GM18511 (cell line): ENCODE measurements at regions not wholly inside any gene's neighbourhood (a gene's known extent, or its start where the extent isn't known, plus 50 kb on each side); places are given as distances from the start of the nearest gene placed in this dataset.

Source experiments
- ATAC-seq: cut with Tn5 transposase; IDR thresholded peaks from one replicate; pipeline ENCODE4 v1.9.1; 2021; ENCODE audit warnings: mild to moderate bottlenecking, moderate library complexity; ENCODE audit not compliant: unreplicated experiment

GRCh38 chr18:40926679-40927078, 1028.4 kb upstream of the PIK3C3 start:
- ATAC-seq: no peak

GRCh38 chr18:40925071-40925541, 1029.9 kb upstream of the PIK3C3 start:
- ATAC-seq: no peak

GRCh38 chr18:40921845-40922629, 1033.0 kb upstream of the PIK3C3 start:
- ATAC-seq: no peak

- ATAC-seq: no peak
Observed at GRCh38 chr18:40917056-40917455, 1038.0 kb upstream of the PIK3C3 start.

- ATAC-seq: no peak
Observed at GRCh38 chr18:40915724-40916123, 1039.3 kb upstream of the PIK3C3 start.

GRCh38 chr18:40911582-40912254, 1043.3 kb upstream of the PIK3C3 start:
- ATAC-seq: no peak

- ATAC-seq: no peak
Observed at GRCh38 chr18:40911041-40911440, 1044.0 kb upstream of the PIK3C3 start.

GRCh38 chr18:40907842-40908241, 1047.2 kb upstream of the PIK3C3 start:
- ATAC-seq: no peak

- ATAC-seq: no peak
Observed at GRCh38 chr18:40904295-40904694, 1050.7 kb upstream of the PIK3C3 start.

- no peak for ATAC-seq
Observed at GRCh38 chr18:40902436-40902835, 1052.6 kb upstream of the PIK3C3 start.

GRCh38 chr18:40897884-40898283, 1057.2 kb upstream of the PIK3C3 start:
- ATAC-seq: no peak

- no peak for ATAC-seq
Observed at GRCh38 chr18:40883271-40883670, 1071.8 kb upstream of the PIK3C3 start.

- ATAC-seq: no peak
Observed at GRCh38 chr18:40882468-40882867, 1072.6 kb upstream of the PIK3C3 start.

- ATAC-seq: no peak
Observed at GRCh38 chr18:40878371-40878770, 1076.7 kb upstream of the PIK3C3 start.

- ATAC-seq: no peak
Observed at GRCh38 chr18:40877096-40877495, 1077.9 kb upstream of the PIK3C3 start.

- no peak for ATAC-seq
Observed at GRCh38 chr18:40875101-40875615, 1079.9 kb upstream of the PIK3C3 start.

GRCh38 chr18:40874233-40874632, 1080.8 kb upstream of the PIK3C3 start:
- no peak for ATAC-seq

- no peak for ATAC-seq
Observed at GRCh38 chr18:40868110-40868858, 1086.8 kb upstream of the PIK3C3 start.

- ATAC-seq: no peak
Observed at GRCh38 chr18:40867459-40867858, 1087.6 kb upstream of the PIK3C3 start.

- no peak for ATAC-seq
Observed at GRCh38 chr18:40866968-40867367, 1088.1 kb upstream of the PIK3C3 start.

GRCh38 chr18:40866013-40866645, 1088.9 kb upstream of the PIK3C3 start:
- ATAC-seq: no peak
